OCI-LY7 (cell line): ENCODE measurements at regions not wholly inside any gene's neighbourhood (a gene's known extent, or its start where the extent isn't known, plus 50 kb on each side); places are given as distances from the start of the nearest gene placed in this dataset.

Experiments
- CTCF ChIP-seq: fragments of 200-600 bp; sonication (generic); conservative IDR thresholded peaks from 2 replicates; pipeline ENCODE4 v1.5.1; 2014; ENCODE audit warnings: mild to moderate bottlenecking, antibody characterized with exemption, low read length, moderate library complexity, mixed read lengths
- EZH2phosphoT487 ChIP-seq: fragments of 200-600 bp; sonication (generic); IDR thresholded peaks from 2 replicates; pipeline ENCODE4 v1.6.1; 2018; ENCODE audit warnings: low read depth, borderline replicate concordance, mild to moderate bottlenecking, mixed run types, antibody characterized with exemption, low read length, moderate library complexity, mixed read lengths

- TF ChIP-seq CTCF, result no peak
- TF ChIP-seq EZH2phosphoT487, result no peak
These were observed 194.2 kb downstream of the TBXT start for GRCh38 chr6:165973473-165973872.
